ENCODE measurements at regions not wholly inside any gene's neighbourhood (a gene's known extent, or its start where the extent isn't known, plus 50 kb on each side); places are given as distances from the start of the nearest gene placed in this dataset.

DNA sequence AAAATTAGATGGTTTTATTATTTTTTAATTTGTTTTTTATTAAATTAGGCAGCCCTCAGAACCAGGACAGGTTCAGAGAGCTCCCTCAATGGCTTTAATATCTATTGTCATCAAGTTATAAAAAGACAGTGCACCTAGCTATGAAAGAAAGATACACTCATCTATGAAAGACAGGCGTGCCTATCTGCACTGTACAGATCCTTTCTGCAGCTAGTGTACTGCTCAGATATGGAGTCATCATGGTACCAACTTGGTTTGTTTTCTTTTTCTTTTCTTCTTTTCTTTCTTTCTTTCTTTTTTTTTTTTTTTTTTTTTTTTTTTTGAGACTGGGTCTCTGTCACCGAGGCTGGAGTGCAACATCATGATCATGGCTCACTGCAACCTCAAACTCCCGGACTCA, 54.8 kb upstream of the GPBP1 start:
- intact Hi-C loops (cut with DNase I, micrococcal nuclease): no loop called here
- DNase-seq: no peak
- ATAC-seq: no peak

- ATAC-seq (no peak), DNase-seq (no peak)
- intact Hi-C loops (cut with DNase I, micrococcal nuclease): no loop called here
Measured at GRCh38 chr5:57124014-57124413, 49.8 kb upstream of the GPBP1 start.

Data from left colon (tissue), 2 donors.